Suprapubic skin (tissue), 4 donors: ENCODE measurements at regions not wholly inside any gene's neighbourhood (a gene's known extent, or its start where the extent isn't known, plus 50 kb on each side); places are given as distances from the start of the nearest gene placed in this dataset.

ENCODE experiments used
- DNase-seq, 2 donors: peaks; one replicate each; pipeline ENCODE4 v3.0.0-alpha.2; 2019; ENCODE audit warnings: low spot score in 2 of 2
- H3K27ac ChIP-seq: fragments of 200-600 bp; sonication (generic); one replicate; pipeline ENCODE4 v1.5.1; 2019
- H3K27me3 ChIP-seq: fragments of 200-600 bp; sonication (generic); one replicate; pipeline ENCODE4 v1.5.1; 2019
- H3K36me3 ChIP-seq: fragments of 200-600 bp; sonication (generic); one replicate; pipeline ENCODE4 v1.5.1; 2019
- H3K4me1 ChIP-seq: fragments of 200-600 bp; sonication (generic); one replicate; pipeline ENCODE4 v1.5.1; 2019
- H3K4me3 ChIP-seq: fragments of 200-600 bp; sonication (generic); one replicate; pipeline ENCODE4 v1.5.1; 2019; ENCODE audit warnings: mild to moderate bottlenecking
- H3K9me3 ChIP-seq: fragments of 200-600 bp; sonication (generic); one replicate; pipeline ENCODE4 v1.5.1; 2019
- CTCF ChIP-seq, 2 donors: fragments of 200-600 bp in 1 of 2; fragments of 450-650 bp in 1 of 2; sonication (generic) in 1 of 2; IDR thresholded peaks; one replicate each; pipeline ENCODE4 v1.5.1; 2016 to 2019; ENCODE audit warnings: antibody characterized with exemption in 2 of 2, mild to moderate bottlenecking in 1 of 2, moderate library complexity in 1 of 2
- EP300 ChIP-seq: sonication (generic); formaldehyde crosslinking; IDR thresholded peaks from one replicate; pipeline ENCODE4 v1.6.1; 2017; ENCODE audit warnings: antibody characterized with exemption
- POLR2A ChIP-seq, 2 donors: fragments of 450-650 bp; IDR thresholded peaks; one replicate each; pipeline ENCODE4 v1.6.1; 2017; ENCODE audit warnings: antibody characterized with exemption in 2 of 2, mild to moderate bottlenecking in 2 of 2, moderate library complexity in 2 of 2
- POLR2AphosphoS5 ChIP-seq, 3 donors: sonication (generic); formaldehyde crosslinking; IDR thresholded peaks; one replicate each; pipeline ENCODE4 v1.6.1; 2017; ENCODE audit warnings: antibody characterized with exemption in 3 of 3
- WGBS: methylation state at CpG from one replicate; pipeline ENCODE4 v1.1.5; 2018; 5-methylcytosine and 5-hydroxymethylcytosine counted together

GRCh38 chr15:69668039-69668705 lies 215.6 kb downstream of the RPLP1 start:
- TF ChIP-seq EP300 (no peak), CTCF (IDR thresholded peaks at IDR 0.05) (no peak), POLR2A (IDR thresholded peaks at IDR 0.05) (no peak), POLR2AphosphoS5 (IDR thresholded peaks at IDR 0.05) (no peak)
- Histone ChIP-seq H3K9me3 (no peaks in the 10 kb centered on the region), H3K4me3 (no peak overlapping the region), H3K27me3 (peaks cover 4% of the 10 kb centered on the region), H3K4me1 (peaks cover 31% of the 10 kb centered on the region), H3K36me3 (no peaks in the 10 kb centered on the region), H3K27ac (no peak overlapping the region)
- no peak for DNase-seq
- 67% methylated on average over 4 of the region's 6 CpGs for WGBS

- Histone ChIP-seq H3K27ac (no peak overlapping the region), H3K27me3 (peaks cover 3% of the 10 kb centered on the region), H3K36me3 (no peaks in the 10 kb centered on the region), H3K4me3 (no peak overlapping the region), H3K9me3 (no peaks in the 10 kb centered on the region), H3K4me1 (peaks cover 27% of the 10 kb centered on the region)
- TF ChIP-seq EP300 (no peak), CTCF (IDR thresholded peaks at IDR 0.05) (no peak), POLR2A (IDR thresholded peaks at IDR 0.05) (no peak), POLR2AphosphoS5 (IDR thresholded peaks at IDR 0.05) (no peak)
- DNase-seq: no peak
- WGBS: 58% methylated on average over 4 of the region's 4 CpGs
Measured at GRCh38 chr15:69668963-69669362, 216.3 kb downstream of the RPLP1 start.

GRCh38 chr15:69669446-69669845 lies 216.8 kb downstream of the RPLP1 start:
- Histone ChIP-seq H3K27ac (no peak overlapping the region), H3K9me3 (no peaks in the 10 kb centered on the region), H3K36me3 (no peaks in the 10 kb centered on the region), H3K4me1 (peaks cover 22% of the 10 kb centered on the region), H3K4me3 (no peak overlapping the region), H3K27me3 (no peaks in the 10 kb centered on the region)
- DNase-seq: no peak
- WGBS: 63% methylated on average over 3 of the region's 3 CpGs
- TF ChIP-seq CTCF (IDR thresholded peaks at IDR 0.05): no peak
- no peak for TF ChIP-seq EP300
- TF ChIP-seq POLR2AphosphoS5 (IDR thresholded peaks at IDR 0.05): no peak
- no peak for TF ChIP-seq POLR2A (IDR thresholded peaks at IDR 0.05)

GRCh38 chr15:69673291-69673881 lies 220.8 kb downstream of the RPLP1 start:
- Histone ChIP-seq H3K36me3 (no peaks in the 10 kb centered on the region), H3K9me3 (no peaks in the 10 kb centered on the region), H3K27me3 (no peaks in the 10 kb centered on the region), H3K4me3 (no peak overlapping the region), H3K4me1 (peaks cover 1% of the 10 kb centered on the region), H3K27ac (no peak overlapping the region)
- TF ChIP-seq EP300: no peak
- no peak for TF ChIP-seq POLR2AphosphoS5 (IDR thresholded peaks at IDR 0.05)
- TF ChIP-seq CTCF (IDR thresholded peaks at IDR 0.05): no peak
- TF ChIP-seq POLR2A (IDR thresholded peaks at IDR 0.05): no peak
- DNase-seq: no peak
- WGBS: 81% methylated on average over 11 of the region's 11 CpGs

- no peak overlapping the region for H3K4me3 ChIP-seq
- no peaks in the 10 kb centered on the region for H3K9me3 ChIP-seq
- no peak for DNase-seq
- TF ChIP-seq POLR2AphosphoS5 (IDR thresholded peaks at IDR 0.05): no peak
- no peak for TF ChIP-seq POLR2A (IDR thresholded peaks at IDR 0.05)
- no peak for TF ChIP-seq CTCF (IDR thresholded peaks at IDR 0.05)
- TF ChIP-seq EP300: no peak
- WGBS: 70% methylated on average over 2 of the region's 2 CpGs
- no peak overlapping the region for H3K27ac ChIP-seq
- no peaks in the 10 kb centered on the region for H3K4me1 ChIP-seq
- no peaks in the 10 kb centered on the region for H3K36me3 ChIP-seq
- no peaks in the 10 kb centered on the region for H3K27me3 ChIP-seq
Measured at GRCh38 chr15:69675731-69676130, 223.1 kb downstream of the RPLP1 start.
